GM12873 (cell line): ENCODE measurements at regions not wholly inside any gene's neighbourhood (a gene's known extent, or its start where the extent isn't known, plus 50 kb on each side); places are given as distances from the start of the nearest gene placed in this dataset.

Experiments used
- TF ChIP-seq, protein P1 (sequence below): IDR thresholded peaks from 2 replicates; pipeline ENCODE4 v1.5.1; 2012; ENCODE audit warnings: low read depth, mild to moderate bottlenecking, moderate library complexity, low read length, control low read depth; ENCODE audit not compliant: insufficient read depth; ENCODE audit errors: missing control alignments

DNA sequence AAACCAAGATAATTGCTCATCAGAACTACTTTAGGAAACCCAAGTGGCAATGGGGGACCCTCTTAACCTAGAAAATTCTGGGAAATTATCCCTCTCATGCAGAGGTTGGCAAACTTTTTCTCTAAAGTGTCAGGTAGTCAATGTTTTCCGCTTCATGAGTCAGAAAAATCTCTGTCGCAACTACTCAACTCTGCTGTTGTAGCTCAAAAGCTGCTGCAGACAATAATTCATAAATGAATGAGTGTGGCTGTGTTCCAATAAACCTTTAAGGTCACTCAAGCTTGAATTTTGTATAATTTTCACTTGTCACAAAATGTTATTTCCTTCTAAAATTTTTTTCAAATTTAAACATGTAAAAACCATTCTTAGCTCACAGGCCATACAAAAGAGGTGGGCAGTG is 193.4 kb upstream of the MID1 start:
- TF ChIP-seq, protein P1, sequence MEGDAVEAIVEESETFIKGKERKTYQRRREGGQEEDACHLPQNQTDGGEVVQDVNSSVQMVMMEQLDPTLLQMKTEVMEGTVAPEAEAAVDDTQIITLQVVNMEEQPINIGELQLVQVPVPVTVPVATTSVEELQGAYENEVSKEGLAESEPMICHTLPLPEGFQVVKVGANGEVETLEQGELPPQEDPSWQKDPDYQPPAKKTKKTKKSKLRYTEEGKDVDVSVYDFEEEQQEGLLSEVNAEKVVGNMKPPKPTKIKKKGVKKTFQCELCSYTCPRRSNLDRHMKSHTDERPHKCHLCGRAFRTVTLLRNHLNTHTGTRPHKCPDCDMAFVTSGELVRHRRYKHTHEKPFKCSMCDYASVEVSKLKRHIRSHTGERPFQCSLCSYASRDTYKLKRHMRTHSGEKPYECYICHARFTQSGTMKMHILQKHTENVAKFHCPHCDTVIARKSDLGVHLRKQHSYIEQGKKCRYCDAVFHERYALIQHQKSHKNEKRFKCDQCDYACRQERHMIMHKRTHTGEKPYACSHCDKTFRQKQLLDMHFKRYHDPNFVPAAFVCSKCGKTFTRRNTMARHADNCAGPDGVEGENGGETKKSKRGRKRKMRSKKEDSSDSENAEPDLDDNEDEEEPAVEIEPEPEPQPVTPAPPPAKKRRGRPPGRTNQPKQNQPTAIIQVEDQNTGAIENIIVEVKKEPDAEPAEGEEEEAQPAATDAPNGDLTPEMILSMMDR = no peak

- TF ChIP-seq, protein P1 = no peak
Observed at GRCh38 chrX:10818651-10819050, 198.3 kb upstream of the MID1 start.

GRCh38 chrX:10819973-10820372 is 199.6 kb upstream of the MID1 start:
- TF ChIP-seq, protein P1 = no peak

- TF ChIP-seq, protein P1 = no peak
Observed at GRCh38 chrX:10821293-10821692, 200.9 kb upstream of the MID1 start.

DNA sequence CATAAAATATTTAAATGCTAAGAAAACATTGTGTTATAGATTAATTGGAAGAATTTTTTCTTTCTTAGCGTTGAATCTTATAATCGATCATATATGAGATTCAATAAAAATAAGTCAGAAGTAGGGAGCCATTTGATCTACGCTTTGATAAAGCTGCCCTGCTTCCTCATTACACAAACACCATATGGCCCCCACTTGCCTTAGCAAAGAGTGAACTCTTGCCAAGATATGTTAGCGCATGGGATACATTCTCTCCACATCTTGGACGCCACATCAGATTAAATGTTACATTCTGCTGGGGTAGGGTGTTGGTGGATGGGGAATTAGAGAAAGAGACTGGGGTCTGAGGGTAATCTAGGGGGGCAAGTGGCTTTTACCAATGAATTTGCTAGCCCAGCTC is 207.7 kb upstream of the MID1 start:
- TF ChIP-seq, protein P1 = no peak

DNA sequence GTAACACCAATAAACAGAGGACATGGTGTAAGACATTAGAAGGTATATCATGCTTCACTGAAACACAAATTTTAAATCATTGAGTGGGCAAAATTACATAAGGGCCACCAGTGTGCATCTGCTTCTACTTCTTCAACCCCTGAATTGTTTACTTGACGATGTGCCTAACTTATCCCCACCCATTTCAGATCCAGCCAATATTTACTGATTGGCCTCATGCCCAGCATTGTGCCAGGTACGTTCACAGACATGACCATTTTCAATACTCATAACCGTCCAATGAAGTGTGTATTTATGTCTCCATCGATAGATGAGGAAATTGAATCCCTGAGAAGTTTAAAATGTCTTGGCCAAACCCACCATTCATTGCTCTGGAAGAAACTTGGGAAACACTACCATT is 208.3 kb upstream of the MID1 start:
- TF ChIP-seq, protein P1 = no peak

GRCh38 chrX:10831716-10832502 is 211.5 kb upstream of the MID1 start:
- TF ChIP-seq, protein P1 = no peak
